GM19351 (cell line): ENCODE measurements at regions not wholly inside any gene's neighbourhood (a gene's known extent, or its start where the extent isn't known, plus 50 kb on each side); places are given as distances from the start of the nearest gene placed in this dataset.
A peak's percentile ranks its signal among the peaks of the same experiment; 100 is the strongest.
"Not testable (repeated sequence)": the region's sequence is repeated elsewhere in the genome, so short reads cannot be mapped to it uniquely, and the experiment has no call there.

Experiments used
- ATAC-seq: cut with Tn5 transposase; IDR thresholded peaks from one replicate; pipeline ENCODE4 v1.9.1; 2021; ENCODE audit warnings: mild to moderate bottlenecking, moderate library complexity; ENCODE audit not compliant: unreplicated experiment

DNA sequence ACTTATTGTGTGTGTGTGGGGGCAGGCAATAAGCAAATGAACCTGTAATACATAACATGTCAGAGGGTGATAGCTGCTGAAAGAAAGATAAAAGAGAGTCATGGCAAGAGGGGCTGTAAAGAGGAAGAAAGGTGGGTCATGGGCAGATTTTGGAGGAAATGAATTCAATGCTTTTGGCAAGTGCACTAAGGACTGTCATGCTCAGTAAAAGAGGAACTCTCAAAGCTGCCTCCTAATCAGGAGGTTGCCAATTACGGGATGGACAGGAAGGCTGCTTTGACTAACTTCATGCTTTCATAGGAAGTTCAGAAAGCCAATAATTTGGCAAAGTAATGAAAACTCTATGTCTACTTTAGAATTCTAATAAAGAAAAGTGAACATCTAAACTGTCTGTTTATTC is 401.2 kb downstream of the SH2D4B start:
- ATAC-seq: no peak

DNA sequence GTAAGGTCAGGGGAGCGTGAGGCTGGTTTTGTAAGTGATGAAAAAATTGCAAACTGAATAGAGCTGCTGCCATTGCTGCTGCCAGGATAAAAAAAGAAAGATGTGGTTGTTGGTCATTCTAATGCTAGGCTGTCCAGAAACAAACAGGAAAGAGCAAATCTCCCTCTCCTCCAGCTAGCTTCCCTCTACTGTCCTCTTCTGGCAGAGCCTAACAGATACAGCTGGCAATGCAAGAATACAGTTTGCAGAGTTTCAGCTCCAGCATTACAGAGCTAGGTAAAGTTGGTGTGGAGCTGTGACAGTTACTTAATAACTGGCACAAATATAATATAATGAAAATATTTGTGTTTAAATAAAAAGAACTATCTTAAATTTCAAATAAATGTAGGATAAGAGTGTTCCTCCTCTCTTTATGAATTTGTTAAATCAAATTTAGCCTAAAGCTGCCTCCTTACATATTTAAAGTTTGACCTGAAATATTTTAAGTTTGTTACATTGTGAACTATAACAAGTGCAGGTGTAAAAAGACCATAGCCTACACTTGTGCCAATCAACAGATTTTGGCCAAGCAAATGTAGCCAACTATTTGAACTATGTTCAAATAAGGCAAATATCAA is 407.7 kb downstream of the SH2D4B start:
- peak; percentile 80 for ATAC-seq

DNA sequence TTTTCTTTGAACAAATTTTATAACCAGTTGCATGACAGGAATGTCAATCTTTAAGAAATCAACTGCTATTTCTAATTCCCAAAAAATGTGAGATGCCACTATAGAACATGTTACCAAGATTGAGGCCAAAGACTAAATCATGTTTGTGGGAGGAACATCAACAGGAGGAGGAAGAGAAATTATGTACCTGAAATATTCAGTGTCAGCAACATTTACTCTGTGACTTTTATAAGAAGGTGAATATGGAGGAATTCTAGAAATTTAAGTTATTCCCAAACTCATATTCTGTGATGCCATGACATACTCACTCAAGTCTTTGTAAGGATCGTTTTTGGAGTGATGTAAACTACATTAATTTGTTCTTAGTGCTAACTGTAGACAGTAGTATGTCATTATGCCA is 408.4 kb downstream of the SH2D4B start:
- no peak for ATAC-seq

DNA sequence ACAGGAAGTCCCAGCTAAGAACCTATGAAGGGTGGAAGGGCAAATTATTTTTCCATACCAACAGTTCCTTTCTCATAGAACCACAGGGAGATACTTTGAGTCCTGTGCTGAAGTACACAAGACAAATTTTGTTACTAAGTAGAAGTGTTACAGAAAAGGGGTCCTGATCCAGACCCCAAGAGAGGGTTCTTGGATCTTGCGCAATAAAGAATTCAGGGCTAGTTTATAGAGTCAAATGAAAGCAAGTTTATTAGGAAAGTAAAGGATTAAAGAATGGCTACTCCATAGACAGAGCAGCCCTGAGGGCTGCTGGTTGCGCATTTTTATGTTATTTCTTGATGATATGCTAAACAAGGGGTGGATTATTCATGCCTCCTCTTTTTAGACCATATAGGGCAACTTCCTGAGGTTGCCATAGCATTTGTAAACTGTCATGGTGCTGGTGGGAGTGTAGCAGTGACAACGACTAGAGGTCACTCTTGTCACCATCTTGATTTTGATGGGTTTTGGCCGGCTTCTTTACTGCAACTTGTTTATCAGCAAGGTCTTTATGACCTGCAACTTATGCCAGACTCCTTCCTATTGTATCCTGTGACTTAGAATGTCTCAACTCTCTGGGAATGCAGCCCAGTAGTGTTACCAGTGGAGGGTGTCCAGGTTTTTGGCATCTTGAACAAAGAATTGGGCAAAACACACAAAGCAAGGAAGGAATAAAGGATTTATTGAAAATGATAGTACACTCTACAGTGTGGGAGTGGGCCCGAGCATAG is 409.4 kb downstream of the SH2D4B start:
- no peak for ATAC-seq

DNA sequence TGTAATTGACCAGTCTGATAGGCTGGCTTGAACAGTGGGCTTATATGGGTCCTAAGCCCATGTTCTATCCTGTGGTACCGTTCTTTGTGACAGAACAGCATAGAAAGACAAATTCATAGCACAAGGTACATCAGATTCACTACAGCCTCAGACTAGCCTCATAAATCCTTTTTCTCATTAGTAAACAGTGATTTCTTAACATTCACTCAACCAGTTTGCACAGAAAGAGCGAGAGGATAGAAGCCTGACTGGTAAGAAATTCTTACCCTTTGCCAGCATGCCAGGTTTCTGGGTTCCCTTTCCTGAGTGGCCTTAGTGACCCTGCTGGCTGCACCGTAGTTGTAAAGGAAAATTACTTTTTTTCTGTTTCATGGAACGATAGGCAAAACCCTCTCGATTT is 412.1 kb downstream of the SH2D4B start:
- ATAC-seq: no peak

DNA sequence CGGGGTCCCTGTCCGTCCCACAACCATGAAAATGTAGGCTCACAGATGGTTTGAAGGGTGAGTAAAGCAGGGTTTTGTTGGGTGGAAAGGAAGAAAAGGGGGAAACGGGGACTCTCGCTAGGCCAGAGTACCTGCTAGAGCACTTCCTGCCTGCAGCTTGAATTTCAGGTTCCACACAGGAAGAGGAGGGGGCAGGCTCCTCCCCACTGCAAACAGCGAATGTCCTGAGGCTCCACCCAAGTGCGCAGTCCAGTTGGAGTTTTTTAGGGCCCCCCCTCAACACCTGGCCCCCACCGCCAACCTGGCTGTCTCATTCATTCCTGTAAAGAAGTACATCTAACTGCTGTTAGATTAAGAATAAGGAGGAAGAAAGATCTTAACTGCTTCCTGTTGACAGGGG is 414.7 kb downstream of the SH2D4B start:
- no peak for ATAC-seq

DNA sequence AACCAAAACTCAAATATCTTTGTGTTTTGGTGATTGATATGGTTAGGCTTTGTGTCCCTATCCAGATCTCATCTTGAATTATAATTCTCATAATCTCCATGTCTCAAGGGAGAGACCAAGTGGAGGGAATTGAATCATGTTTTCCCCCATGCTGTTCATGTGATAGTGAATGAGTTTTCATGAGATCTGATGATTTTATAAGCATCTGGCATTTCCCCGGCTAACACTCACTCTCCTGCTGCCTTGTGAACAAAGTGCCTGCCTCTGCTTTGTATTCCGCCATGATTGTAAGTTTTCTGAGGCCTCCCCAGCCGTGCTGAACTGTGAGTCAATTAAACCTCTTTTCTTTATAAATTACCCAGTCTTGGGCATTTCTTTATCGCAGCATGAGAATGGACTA is 419.5 kb downstream of the SH2D4B start:
- no peak for ATAC-seq

DNA sequence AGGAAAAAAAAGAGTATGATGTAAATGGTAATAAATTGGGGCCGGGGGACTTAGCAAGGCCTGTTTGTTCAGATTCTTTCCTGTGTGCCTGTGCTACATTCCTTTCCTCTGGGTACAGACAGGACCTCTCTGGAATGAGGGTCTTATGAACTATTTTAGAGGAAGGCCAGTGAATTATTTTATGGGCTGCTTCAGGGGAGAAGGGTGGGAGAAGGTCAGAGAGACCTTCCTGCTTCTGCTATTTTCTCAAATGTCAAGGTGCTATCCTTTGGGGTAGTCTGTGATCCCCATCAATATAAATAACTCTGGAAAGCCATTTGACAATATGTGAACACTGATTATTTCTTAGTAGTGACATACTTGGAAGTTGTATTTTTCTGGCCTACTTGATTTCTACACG is 426.5 kb downstream of the SH2D4B start:
- no peak for ATAC-seq

DNA sequence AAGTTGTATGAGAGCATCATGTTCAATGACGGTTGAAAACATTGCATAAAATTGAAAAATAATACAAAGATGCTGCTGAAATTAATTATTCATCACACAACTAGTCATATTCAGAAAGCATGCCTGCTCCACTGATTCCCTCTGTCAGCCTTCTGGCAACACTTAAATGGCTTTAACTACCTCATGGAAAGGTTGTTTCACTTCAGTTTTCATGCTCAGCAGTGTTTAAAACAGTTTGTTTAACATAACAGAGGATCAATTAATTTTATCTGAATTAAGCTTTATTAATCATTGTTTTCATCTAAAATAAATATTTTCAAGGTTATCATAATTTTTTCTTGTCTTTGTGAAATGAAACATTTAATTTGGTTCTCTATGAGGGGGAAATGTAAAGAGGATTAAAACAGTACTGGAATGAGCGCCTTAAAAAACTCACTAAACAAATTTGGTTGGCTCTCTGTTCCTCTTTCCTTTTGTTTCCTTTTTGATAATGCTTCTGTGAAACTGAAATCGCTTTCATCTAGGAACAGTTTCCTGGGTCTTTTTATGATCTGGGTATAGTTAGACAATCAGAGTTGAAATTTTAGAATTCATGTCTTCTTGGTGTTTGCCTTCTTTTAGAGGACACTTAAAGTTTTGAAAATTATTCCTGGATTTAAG is 427.4 kb downstream of the SH2D4B start:
- ATAC-seq: peak; percentile 72

DNA sequence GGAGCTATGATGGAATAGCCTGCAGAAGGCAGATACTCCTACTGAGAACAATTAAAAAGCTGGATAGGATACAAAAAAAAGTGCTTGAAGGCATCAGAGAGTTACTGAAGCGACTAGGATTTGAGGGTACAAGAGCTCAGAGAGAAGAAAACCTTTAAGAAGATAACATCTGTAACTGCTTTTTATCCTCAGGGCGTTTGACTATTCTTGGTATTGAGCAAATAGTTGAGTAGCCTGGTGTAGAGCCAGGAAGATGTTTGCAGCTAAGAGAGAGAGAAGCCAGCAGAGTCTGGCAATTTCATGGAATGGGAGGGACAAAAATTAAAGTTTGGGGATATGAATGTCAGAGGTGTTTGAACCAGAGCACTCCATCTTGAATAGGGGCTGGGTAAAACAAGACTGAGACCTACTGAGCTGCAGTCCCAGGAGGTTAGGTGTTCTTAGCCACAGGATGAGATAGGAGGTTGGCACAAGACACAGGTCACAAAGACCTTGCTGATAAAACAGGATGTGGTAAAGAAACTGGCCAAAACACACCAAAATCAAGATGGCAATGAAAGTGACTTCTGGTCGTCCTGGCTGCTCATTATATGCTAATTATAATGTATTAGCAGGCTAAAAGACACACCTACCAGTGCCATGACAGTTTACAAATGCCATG is 428.8 kb downstream of the SH2D4B start:
- no peak for ATAC-seq

DNA sequence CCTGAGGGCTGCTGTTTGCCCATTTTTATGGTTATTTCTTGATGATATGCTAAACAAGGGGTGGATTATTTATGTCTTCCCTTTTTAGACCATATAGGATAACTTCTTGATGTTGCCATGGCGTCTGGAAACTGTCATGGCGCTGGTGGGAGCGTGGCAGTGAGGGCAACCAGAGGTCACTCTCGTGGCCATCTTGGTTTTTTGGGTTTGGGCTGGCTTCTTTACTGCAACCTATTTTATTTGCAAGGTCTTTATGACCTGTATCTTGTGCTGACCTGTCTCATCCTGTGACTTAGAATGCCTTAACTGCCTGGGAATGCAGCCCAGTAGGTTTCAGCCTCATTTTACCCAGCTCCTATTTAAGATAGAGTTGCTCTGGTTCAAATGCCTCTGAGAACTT is 429.7 kb downstream of the SH2D4B start:
- ATAC-seq: not testable (repeated sequence)

DNA sequence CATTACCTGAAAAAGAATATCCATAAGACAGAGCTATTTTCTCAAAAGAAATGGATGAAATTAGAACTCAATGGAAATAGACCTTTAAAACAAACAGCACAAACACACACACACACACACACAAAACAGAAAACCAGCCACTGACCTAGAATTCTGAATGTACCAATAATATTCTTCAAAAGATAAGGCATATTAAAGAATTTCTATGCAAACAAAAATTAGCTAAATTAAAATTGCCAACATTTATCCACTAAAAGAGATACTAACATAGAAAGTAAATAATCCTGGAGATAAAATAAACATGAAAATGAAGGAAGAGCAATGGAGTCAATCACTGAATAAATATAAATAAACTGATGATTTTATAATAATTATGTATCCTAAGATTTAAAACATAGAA is 431.2 kb downstream of the SH2D4B start:
- ATAC-seq: no peak

DNA sequence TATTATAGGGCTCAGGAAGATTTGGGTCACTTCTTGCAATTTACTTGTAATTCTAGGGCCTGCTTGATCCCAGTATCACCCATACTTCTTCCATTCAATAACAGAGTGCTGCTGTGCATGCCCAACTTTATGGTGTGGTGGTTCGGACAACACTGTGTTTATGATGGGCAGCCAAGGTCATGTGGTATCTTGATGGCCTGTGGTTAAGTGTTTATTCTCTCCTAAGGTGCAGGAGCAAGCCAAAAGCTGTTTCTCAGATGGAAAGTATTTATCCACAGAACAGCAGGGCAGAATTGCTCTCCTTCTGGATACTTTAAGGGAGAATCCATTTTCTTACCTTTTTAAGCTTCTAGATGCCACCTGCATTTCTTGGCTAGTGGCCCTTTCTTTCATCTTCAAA is 433.8 kb downstream of the SH2D4B start:
- no peak for ATAC-seq

DNA sequence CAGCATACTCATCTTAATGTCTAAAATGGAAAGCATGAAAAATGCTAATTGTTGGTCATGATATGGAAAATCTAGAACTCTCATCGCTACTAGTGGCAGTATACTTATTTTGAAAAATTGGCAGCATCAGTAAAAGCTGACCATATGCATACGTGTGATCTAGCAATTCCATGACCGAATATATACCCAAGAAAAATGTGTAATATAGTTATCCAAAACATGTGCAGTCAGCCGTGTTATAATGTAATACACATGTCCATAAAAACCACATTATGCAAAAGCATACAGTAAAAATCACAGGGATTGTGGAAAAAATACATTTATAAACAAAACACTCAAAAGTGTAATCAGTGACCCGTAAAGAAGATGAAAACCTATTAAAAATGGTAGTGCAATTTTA is 439.0 kb downstream of the SH2D4B start:
- no peak for ATAC-seq

DNA sequence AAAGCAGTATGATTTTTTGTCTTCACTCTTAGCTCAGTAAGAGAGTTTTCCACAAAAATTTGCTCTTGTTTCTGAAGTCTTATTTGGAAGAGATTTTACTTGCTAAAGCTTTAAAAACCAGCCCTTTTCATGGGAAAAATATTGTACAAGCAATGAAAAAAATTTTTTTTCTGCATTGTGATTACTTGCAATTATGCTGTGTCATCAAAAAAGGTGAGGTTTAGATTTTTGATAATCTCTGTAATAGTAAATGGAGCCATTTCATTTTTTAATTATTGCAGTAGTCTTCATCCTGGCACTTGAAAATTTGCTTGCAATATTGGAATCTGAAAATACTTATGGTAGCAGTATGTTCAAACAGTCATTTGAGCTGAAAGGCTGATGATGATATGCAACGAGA is 447.4 kb downstream of the SH2D4B start:
- no peak for ATAC-seq

DNA sequence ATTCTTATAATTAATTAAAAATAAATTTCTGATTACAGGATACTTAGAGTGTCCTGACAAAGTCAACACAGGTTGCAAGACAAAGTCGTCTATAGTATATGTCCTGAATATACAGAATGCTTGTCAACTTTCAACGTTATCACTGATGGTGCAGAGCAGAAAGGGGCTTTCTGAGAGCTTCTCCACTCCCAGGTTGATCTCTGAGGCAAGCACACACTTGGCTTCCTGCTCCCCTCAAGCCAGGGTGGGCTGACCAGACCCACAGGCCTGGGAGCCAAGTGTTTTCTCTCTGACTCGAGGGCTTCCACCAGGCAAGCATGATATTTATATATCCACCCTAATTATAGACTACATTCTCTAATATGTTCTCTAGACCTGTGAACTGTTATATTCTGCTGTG is 448.9 kb downstream of the SH2D4B start:
- no peak for ATAC-seq

DNA sequence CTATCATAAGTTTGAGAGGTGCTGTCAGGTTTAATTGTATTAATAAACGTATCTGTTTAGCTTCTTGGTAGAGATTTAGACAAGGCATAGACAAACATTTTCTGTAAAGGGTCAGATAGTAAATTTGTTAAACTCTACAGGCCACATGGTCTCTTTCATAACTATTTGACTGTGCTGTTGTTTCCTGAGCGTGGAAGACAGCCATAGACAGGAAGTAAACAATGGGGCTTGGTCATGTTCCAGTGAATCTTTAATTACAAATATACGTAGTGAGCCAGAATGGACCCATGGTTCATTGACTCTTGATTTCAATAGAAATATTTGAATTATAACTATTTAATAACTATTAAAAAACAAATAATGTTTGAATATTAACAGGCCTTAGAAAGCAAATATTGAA is 451.1 kb downstream of the SH2D4B start:
- ATAC-seq: peak; percentile 48

DNA sequence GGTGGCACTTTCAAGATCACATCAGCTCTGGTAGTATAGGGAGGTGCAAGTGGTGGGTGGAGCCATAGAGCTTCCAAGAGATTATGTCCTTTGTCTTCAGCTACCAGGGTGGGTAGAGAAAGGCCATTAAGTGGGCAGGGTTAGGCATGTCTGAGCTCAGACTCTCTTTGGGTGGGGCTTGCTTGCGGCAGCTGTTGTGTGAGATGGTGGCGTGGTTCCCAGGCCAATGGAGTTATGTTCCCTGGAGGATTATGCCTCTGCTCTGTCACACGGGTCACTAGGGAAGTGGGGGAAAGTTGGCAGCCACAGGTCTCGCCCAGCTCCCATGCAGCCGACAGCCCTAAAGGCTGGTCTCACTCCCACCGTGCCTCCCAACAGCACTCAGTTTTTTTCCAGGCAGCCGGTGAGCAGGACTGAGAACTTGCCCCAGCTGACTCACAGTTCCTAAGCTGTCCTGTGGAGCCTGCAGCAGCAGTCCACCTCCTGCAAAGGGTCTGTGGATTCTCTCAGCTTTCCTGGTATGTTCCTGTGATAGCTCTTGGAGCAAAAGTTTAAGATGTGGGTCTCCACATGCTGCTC is 459.0 kb downstream of the SH2D4B start:
- ATAC-seq: no peak

DNA sequence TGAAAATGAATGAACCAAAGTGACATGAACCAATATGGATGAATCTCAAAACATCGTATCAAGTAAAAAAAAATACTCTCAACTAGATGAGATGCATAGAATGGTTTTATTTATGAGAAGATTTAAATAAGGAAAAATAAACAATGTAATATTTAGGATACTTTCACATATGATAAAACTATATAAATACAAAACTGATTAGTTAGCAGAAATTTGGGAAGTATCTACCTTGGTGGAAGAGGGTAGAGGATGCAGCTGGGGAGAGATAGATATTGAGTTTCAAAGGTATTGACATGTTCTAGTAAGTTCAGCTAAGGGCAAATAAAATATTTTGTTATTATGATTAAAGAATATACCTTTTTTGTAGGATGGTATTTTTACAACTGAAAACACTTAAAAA is 463.1 kb downstream of the SH2D4B start:
- ATAC-seq: no peak

DNA sequence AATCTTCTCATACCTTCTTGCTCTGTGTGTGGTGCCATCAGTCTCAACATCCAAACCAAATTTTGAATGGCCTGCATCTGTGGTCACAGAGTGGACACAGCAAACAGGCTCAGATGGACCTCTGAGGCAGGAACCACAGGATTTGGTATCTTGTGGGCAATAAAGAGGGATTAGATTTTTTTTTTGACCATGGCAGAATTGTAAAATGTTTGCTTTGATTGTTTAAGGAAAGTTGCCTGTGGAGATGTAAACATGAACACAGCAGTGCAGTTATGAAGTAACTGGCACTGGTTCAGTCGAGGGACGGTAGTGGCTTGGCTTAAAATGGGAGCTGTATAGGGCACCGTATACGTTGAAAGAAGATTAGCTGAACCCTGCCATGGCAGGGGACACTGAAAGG is 464.7 kb downstream of the SH2D4B start:
- no peak for ATAC-seq

DNA sequence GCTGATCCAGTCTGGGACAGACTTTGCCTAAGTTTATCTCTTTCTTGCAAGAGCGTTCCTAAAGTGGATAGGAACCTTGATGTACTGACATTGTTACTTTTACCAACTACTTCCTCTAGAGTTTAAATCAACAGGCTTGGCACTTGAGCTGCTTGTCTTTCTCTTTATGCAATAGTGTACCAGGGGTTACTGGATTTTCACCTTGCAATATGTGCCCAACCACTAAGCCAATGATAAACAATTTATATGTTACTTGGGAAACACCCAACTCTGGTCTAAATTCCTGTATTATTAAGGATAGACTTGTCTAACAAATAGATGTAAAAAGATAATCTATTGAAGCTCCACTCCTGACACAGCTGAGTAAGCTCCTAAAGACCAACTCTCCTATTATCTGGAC is 470.2 kb downstream of the SH2D4B start:
- ATAC-seq: no peak
